ENCODE measurements at regions not wholly inside any gene's neighbourhood (a gene's known extent, or its start where the extent isn't known, plus 50 kb on each side); places are given as distances from the start of the nearest gene placed in this dataset.
A peak's percentile ranks its signal among the peaks of the same experiment; 100 is the strongest.

GRCh38 chr4:108527723-108528122, 92.7 kb upstream of the RPL34 start:
- DNase-seq (ENCODE audit: low spot score), result no peak

GRCh38 chr4:108520807-108521206, 99.6 kb upstream of the RPL34 start:
- no peak for DNase-seq (ENCODE audit: low spot score)

GRCh38 chr4:108519911-108520601, 100.3 kb upstream of the RPL34 start:
- no peak for DNase-seq (ENCODE audit: low spot score)

GRCh38 chr4:108519208-108519833, 101.1 kb upstream of the RPL34 start:
- no peak for DNase-seq (ENCODE audit: low spot score)

- DNase-seq (ENCODE audit: low spot score), result peak; percentile 55
Observed at GRCh38 chr4:108512615-108513505, 107.5 kb upstream of the RPL34 start.

GRCh38 chr4:108511618-108512017, 108.8 kb upstream of the RPL34 start:
- no peak for DNase-seq (ENCODE audit: low spot score)

- DNase-seq (ENCODE audit: low spot score), result no peak
Observed at GRCh38 chr4:108502356-108502755, 118.0 kb upstream of the RPL34 start.

- no peak for DNase-seq (ENCODE audit: low spot score)
Observed at GRCh38 chr4:108498925-108499324, 121.5 kb upstream of the RPL34 start.

GRCh38 chr4:108493596-108493931, 126.8 kb upstream of the RPL34 start:
- DNase-seq (ENCODE audit: low spot score), result no peak

- peak; percentile 69 for DNase-seq (ENCODE audit: low spot score)
Observed at GRCh38 chr4:108492816-108493595, 127.4 kb upstream of the RPL34 start.

- DNase-seq (ENCODE audit: low spot score), result no peak
Observed at GRCh38 chr4:108488865-108489264, 131.5 kb upstream of the RPL34 start.

- DNase-seq (ENCODE audit: low spot score), result no peak
Observed at GRCh38 chr4:108486046-108486445, 134.3 kb upstream of the RPL34 start.

GRCh38 chr4:108484187-108484586, 136.2 kb upstream of the RPL34 start:
- DNase-seq (ENCODE audit: low spot score), result no peak

- DNase-seq (ENCODE audit: low spot score), result no peak
Observed at GRCh38 chr4:108483650-108484049, 136.7 kb upstream of the RPL34 start.

- DNase-seq (ENCODE audit: low spot score), result no peak
Observed at GRCh38 chr4:108483079-108483478, 137.3 kb upstream of the RPL34 start.

- no peak for DNase-seq (ENCODE audit: low spot score)
Observed at GRCh38 chr4:108480881-108481280, 139.5 kb upstream of the RPL34 start.

- DNase-seq (ENCODE audit: low spot score), result no peak
Observed at GRCh38 chr4:108477527-108478108, 142.8 kb upstream of the RPL34 start.

GRCh38 chr4:108473163-108473720, 147.1 kb upstream of the RPL34 start:
- DNase-seq (ENCODE audit: low spot score), result no peak

GRCh38 chr4:108466936-108467902, 153.2 kb upstream of the RPL34 start:
- DNase-seq (ENCODE audit: low spot score), result no peak

- no peak for DNase-seq (ENCODE audit: low spot score)
Observed at GRCh38 chr4:108465886-108466500, 154.4 kb upstream of the RPL34 start.
